Mesodermal cell (in vitro differentiated cells): ENCODE measurements at regions not wholly inside any gene's neighbourhood (a gene's known extent, or its start where the extent isn't known, plus 50 kb on each side); places are given as distances from the start of the nearest gene placed in this dataset.
"Not testable (repeated sequence)": the region's sequence is repeated elsewhere in the genome, so short reads cannot be mapped to it uniquely, and the experiment has no call there.

Experiments used
- H3K27ac ChIP-seq: 2 replicates; pipeline ENCODE4 v1.7.0; 2013; ENCODE audit warnings: mild to moderate bottlenecking, low read depth, low read length, moderate library complexity; ENCODE audit not compliant: severe bottlenecking
- H3K36me3 ChIP-seq: 2 replicates; pipeline ENCODE4 v1.7.1; 2013; ENCODE audit warnings: mild to moderate bottlenecking, low read length, moderate library complexity; ENCODE audit not compliant: control insufficient read depth, insufficient read depth
- H3K4me1 ChIP-seq: one replicate; pipeline ENCODE4 v1.7.1; 2013; ENCODE audit warnings: mild to moderate bottlenecking, low read length; ENCODE audit not compliant: insufficient read depth, control insufficient read depth, poor library complexity, severe bottlenecking
- H3K4me3 ChIP-seq: 2 replicates; pipeline ENCODE4 v1.7.0; 2013; ENCODE audit warnings: low read length, control low read depth, mild to moderate bottlenecking; ENCODE audit not compliant: insufficient read depth, poor library complexity, severe bottlenecking; ENCODE audit errors: extremely low read depth
- H3K9me3 ChIP-seq: 2 replicates; pipeline ENCODE4 v1.7.1; 2013; ENCODE audit warnings: mild to moderate bottlenecking, low read length, moderate library complexity; ENCODE audit not compliant: control insufficient read depth
- WGBS, 2 experiments: methylation state at CpG; one replicate each; pipeline ENCODE4 v1.1.5; 2013; ENCODE audit warnings: missing lambda C conversion rate in 2 of 2; ENCODE audit not compliant: insufficient coverage in 2 of 2; 5-methylcytosine and 5-hydroxymethylcytosine counted together

DNA sequence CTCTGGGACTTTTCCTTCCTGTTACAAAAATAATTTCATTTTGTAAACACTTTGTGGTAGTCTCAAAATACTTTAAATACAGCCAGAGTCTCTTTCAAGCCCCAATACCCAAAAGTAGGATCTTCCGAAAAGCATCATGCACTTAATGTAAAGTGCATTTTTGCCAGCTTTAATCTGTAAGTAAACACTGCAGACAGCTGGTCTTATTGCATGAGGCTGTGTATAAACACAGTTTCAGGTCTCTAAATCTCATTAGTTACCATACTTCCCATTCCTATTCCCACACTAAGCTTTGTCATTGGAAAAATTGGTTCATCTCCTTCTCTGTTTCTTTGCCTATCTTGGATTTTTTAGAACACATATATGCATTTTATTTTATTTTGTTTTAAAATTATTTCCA lies 87.6 kb upstream of the GNAI1 start:
- Histone ChIP-seq H3K27ac (no peak overlapping the region), H3K36me3 (no peaks in the 10 kb centered on the region), H3K4me1 (no peaks in the 10 kb centered on the region), H3K4me3 (no peak overlapping the region), H3K9me3 (peaks cover 6% of the 10 kb centered on the region)
- no CpG with 5 or more reads among the region's 1 CpG for WGBS, 2 experiments

DNA sequence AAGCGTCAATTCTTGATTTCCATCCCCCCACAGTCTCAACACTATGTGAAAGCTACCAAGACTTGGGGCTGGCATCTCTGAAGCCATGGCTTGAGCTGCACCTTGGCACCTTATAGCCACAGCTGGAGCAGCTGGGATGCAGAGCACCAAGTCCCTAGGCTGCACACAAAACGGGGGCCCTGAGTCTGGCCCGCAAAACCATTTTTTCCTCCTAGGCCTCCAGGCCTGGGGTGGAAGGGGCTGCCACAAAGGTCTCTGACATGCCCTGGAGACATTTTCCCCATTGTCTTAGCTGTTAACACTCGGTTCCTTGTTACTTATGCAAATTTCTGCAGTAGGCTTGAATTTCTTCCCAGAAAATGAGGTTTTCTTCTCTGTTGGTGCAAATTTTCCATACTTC lies 89.8 kb upstream of the GNAI1 start:
- H3K36me3 ChIP-seq: no peaks in the 10 kb centered on the region
- peaks cover 6% of the 10 kb centered on the region for H3K9me3 ChIP-seq
- H3K27ac ChIP-seq: no peak overlapping the region
- H3K4me1 ChIP-seq: no peaks in the 10 kb centered on the region
- 94 to 100% methylated on average over 4 of the region's 4 CpGs for WGBS, 2 experiments
- no peak overlapping the region for H3K4me3 ChIP-seq

DNA sequence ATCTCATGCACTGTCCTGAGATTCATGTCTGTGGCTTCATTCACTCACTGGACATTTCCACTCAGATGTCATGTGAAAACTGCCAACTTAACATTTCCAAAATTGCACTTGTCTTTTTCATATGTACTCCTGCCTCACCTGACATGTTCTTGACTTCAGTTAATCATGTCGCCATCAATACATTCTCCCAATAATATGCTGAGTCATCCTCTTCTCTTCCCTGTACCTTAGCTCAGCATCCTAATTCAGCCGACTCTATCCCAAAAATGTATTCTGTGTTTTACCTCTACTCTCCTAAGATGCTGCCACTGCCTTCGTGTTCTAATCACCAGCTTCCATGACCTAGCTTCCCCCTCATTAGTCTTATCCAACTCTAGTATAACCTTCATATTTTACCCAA lies 93.9 kb upstream of the GNAI1 start:
- H3K4me3 ChIP-seq: no peak overlapping the region
- H3K9me3 ChIP-seq: peaks cover 6% of the 10 kb centered on the region
- WGBS, 2 experiments: 59 to 69% methylated on average over 3 of the region's 3 CpGs
- no peaks in the 10 kb centered on the region for H3K36me3 ChIP-seq
- no peaks in the 10 kb centered on the region for H3K4me1 ChIP-seq
- no peak overlapping the region for H3K27ac ChIP-seq

DNA sequence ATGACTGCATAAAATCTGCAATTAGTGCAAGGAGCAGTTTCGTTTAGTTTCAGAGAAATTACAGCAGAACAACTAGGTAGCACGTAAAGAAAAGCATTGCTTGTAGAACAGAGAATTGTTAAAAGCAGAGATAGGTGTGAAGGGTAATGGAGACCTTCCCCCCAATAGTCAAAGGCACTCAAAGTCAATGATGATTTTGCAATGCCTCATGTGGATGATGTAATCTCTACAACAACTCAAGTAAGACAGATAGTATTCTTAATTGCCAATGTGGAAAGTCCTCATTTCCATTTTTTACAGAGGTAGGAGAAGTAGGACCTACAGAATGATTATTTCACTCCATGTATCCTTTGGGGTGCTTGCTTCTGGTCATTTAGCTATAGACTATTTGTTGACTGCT lies 94.3 kb upstream of the GNAI1 start:
- Histone ChIP-seq H3K27ac (no peak overlapping the region), H3K4me3 (no peak overlapping the region), H3K4me1 (no peaks in the 10 kb centered on the region), H3K36me3 (no peaks in the 10 kb centered on the region), H3K9me3 (peaks cover 6% of the 10 kb centered on the region)
- 77 to 94% methylated on average over 2 of the region's 2 CpGs for WGBS, 2 experiments

DNA sequence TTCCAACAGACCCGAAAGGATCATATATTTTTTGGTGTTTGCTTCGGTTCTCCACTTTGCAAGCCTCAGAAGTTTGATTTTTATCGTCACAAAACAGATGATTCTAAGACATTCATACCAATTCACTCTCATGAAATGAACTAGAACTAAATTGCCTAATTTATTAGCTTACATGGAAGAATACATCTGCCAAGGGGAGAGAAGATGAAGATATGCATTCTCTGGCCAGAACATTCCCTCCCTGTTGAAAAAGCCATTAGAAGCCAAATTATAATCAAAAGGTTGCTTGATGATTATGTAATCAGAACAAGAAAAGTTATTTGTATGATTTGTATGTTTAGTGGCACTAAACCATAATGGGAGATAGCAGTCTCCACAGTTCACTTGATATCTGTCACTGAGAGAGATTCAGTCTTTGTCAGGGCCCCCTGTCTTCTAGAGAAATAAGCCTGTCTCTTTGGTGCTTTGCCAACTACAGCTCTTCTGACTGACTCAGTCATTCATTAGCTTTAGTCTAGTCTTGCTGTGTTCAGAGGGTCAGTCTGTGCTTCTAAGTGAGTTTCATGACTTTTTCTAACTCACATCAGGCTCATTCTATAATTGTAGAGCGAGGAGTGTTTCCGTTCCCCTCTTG lies 95.3 kb upstream of the GNAI1 start:
- no peak overlapping the region for H3K27ac ChIP-seq
- no peaks in the 10 kb centered on the region for H3K4me1 ChIP-seq
- 88% methylated on average over 1 of the region's 5 CpGs; no CpG with 5 or more reads in 1 of the 2 experiments for WGBS, 2 experiments
- no peaks in the 10 kb centered on the region for H3K36me3 ChIP-seq
- peaks cover under 1% of the 10 kb centered on the region for H3K9me3 ChIP-seq
- no peak overlapping the region for H3K4me3 ChIP-seq

DNA sequence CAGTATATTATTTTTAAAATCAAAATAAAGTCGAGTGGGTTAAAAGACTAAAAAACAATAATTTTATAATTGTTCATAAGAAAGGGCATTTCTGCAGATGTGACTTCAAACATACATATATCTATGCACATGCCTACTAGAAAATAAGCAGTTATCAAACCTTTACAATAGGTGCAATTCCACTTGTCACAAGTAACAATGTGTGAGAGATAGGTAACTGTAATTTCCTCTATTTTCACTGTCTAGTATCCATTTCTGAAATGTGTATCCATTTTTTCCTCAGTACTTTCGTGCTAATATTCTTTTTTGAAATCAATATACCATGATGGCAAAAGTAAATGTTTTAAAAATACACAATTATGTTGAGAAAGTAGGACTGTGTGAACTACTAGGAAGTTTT lies 96.9 kb upstream of the GNAI1 start:
- Histone ChIP-seq H3K27ac (no peak overlapping the region), H3K4me3 (no peak overlapping the region), H3K36me3 (no peaks in the 10 kb centered on the region), H3K9me3 (no peaks in the 10 kb centered on the region), H3K4me1 (no peaks in the 10 kb centered on the region)
- WGBS, 2 experiments: no CpG with 5 or more reads among the region's 2 CpGs

DNA sequence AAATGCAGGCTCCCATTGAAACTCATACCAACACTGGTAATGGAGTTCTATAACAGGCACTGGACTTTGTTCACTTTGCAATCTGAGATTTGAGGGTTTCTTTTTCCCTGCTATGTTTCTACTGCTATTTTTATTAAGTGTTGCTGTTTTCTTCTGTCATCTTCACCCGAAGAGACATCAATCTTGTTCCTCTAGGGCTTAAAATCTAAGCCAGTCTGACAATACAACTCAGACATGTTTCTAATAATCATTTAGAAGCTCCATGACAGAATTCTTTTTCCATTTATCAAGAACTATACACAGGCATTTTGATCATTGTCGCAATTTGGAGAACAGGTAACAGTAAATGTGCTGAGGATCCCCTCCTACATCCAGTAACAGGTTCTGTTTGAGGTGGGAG lies 98.5 kb upstream of the GNAI1 start:
- no peaks in the 10 kb centered on the region for H3K4me1 ChIP-seq
- no peak overlapping the region for H3K4me3 ChIP-seq
- no peak overlapping the region for H3K27ac ChIP-seq
- WGBS, 2 experiments: 83% methylated on average over 1 of the region's 2 CpGs; no CpG with 5 or more reads in 1 of the 2 experiments
- H3K36me3 ChIP-seq: no peaks in the 10 kb centered on the region
- H3K9me3 ChIP-seq: no peaks in the 10 kb centered on the region

DNA sequence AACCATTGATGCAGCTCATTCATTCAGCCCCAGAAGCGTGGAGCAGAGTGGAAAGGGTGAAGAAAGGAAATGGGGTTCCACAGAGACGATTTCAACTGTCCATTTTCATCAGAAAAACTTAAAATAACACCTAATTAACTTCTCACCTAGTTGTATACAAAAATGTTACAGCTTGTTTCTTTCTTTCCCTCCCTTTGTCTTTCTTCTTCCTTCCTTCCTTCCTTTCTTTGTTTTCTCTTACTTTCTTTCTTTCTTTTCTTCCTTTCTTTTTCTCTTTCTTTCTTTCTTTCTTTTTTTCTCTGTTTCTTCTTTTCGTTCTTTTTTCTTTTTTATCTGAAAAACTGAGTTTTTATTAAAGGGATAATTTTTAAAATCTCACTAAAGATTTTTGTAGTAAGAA lies 105.9 kb upstream of the GNAI1 start:
- WGBS, 2 experiments: 83% methylated on average over 1 to 2 of the region's 3 CpGs
- no peak overlapping the region for H3K27ac ChIP-seq
- H3K4me3 ChIP-seq: no peak overlapping the region
- H3K4me1 ChIP-seq: no peaks in the 10 kb centered on the region
- no peaks in the 10 kb centered on the region for H3K36me3 ChIP-seq
- peaks cover 2% of the 10 kb centered on the region for H3K9me3 ChIP-seq

DNA sequence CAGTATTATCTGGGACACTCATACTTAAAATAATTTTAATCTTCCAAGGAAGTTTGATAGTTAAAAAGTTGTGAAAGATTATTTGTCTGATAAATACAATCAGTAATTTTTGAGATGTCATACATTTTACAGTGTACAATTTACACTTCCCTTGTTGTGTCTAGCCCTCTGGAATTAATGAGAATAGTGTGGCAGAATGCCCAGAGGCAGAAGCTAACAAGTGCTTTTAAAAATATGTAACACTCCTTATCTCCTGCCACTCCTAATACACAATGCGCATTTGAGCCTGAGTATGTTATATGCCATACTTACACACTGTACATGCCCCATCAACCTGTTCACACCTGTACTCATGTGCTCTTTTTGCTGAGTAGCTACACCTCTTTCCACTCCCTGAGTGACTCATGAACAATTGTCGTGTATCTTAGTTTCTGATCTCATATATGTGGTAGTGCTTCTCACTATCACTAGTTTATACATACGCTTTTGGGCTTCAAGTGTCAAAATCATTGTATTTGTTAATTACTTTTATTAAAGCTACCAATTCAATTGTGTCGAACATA lies 106.9 kb upstream of the GNAI1 start:
- no peak overlapping the region for H3K27ac ChIP-seq
- no peaks in the 10 kb centered on the region for H3K4me1 ChIP-seq
- peaks cover 3% of the 10 kb centered on the region for H3K9me3 ChIP-seq
- 100% methylated on average over 1 of the region's 4 CpGs for WGBS, 2 experiments
- H3K4me3 ChIP-seq: no peak overlapping the region
- no peaks in the 10 kb centered on the region for H3K36me3 ChIP-seq

DNA sequence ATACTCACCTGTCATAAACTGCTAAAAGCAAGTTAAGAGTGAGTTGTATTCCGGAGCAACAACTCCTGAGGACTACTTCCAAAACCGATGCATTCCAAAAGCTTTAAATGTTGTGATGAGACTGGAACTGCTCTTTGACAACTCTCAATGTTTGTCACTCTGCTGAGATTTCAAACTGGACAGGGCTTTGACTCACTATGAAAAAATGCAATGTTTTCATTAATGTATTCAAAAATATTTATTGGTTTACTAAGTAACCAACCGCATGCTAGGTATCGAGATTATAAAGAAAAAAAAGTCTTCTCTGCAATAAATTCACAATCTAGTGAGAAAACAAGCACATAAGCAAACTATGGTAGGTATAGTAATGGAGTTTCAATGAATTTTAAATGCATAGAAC lies 107.9 kb upstream of the GNAI1 start:
- 100% methylated on average over 1 of the region's 4 CpGs; no CpG with 5 or more reads in 1 of the 2 experiments for WGBS, 2 experiments

DNA sequence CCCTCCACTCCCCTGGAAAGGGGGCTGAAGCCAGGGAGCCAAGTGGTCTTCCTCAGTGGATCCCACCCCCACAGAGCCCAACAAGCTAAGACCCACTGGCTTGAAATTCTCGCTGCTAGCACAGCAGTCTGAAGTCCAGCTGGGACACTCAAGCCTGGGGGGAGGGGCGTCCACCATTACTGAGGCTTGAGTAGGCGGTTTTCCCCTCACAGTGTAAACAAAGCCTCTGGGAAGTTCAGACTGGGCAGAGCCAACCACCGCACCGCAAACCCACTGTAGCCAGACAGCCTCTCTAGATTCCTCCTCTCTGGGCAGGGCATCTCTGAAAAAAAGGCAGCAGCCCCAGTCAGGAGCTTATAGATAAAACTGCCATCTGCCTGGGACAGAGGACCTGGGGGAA lies 114.4 kb upstream of the GNAI1 start:
- not testable (repeated sequence) for H3K27ac ChIP-seq, H3K4me3 ChIP-seq, H3K9me3 ChIP-seq, H3K36me3 ChIP-seq, H3K4me1 ChIP-seq
- WGBS, 2 experiments: 77 to 88% methylated on average over 3 of the region's 5 CpGs

More for the DNA sequence above, 107.9 kb upstream of the GNAI1 start:
- H3K4me3 ChIP-seq: no peak overlapping the region
- no peaks in the 10 kb centered on the region for H3K4me1 ChIP-seq
- H3K27ac ChIP-seq: no peak overlapping the region
- H3K36me3 ChIP-seq: no peaks in the 10 kb centered on the region
- H3K9me3 ChIP-seq: peaks cover 3% of the 10 kb centered on the region
